Karpas-422 (cell line): ENCODE measurements at regions not wholly inside any gene's neighbourhood (a gene's known extent, or its start where the extent isn't known, plus 50 kb on each side); places are given as distances from the start of the nearest gene placed in this dataset.
"Not testable (repeated sequence)": the region's sequence is repeated elsewhere in the genome, so short reads cannot be mapped to it uniquely, and the experiment has no call there.

ENCODE experiments used
- DNase-seq: peaks from one replicate; pipeline ENCODE4 v3.0.0-alpha.2; 2015
- H2AFZ ChIP-seq: fragments of 200-600 bp; sonication (generic); 2 replicates; pipeline ENCODE4 v1.6.1; 2014; ENCODE audit warnings: antibody characterized with exemption, low read length, mixed read lengths
- H3K27ac ChIP-seq: fragments of 200-600 bp; sonication (generic); 2 replicates; pipeline ENCODE4 v1.5.1; 2014; ENCODE audit warnings: mild to moderate bottlenecking, low read length, moderate library complexity
- H3K27me3 ChIP-seq: fragments of 200-600 bp; sonication (generic); 2 replicates; pipeline ENCODE4 v1.6.1; 2014; ENCODE audit warnings: low read length, mixed read lengths
- H3K36me3 ChIP-seq: fragments of 200-600 bp; sonication (generic); 2 replicates; pipeline ENCODE4 v1.6.1; 2014; ENCODE audit warnings: low read length, mixed read lengths; ENCODE audit not compliant: insufficient read depth
- H3K4me1 ChIP-seq: fragments of 200-600 bp; sonication (generic); 2 replicates; pipeline ENCODE4 v1.6.1; 2014; ENCODE audit warnings: mild to moderate bottlenecking, low read length, mixed read lengths
- H3K4me2 ChIP-seq: fragments of 200-600 bp; sonication (generic); 2 replicates; pipeline ENCODE4 v1.6.1; 2014; ENCODE audit warnings: low read length, low read depth, mild to moderate bottlenecking; ENCODE audit not compliant: poor library complexity, severe bottlenecking
- H3K4me3 ChIP-seq: fragments of 200-600 bp; sonication (generic); 2 replicates; pipeline ENCODE4 v1.5.1; 2014; ENCODE audit warnings: mild to moderate bottlenecking, antibody characterized with exemption, low read length, mixed read lengths
- H3K79me2 ChIP-seq: fragments of 200-600 bp; sonication (generic); 2 replicates; pipeline ENCODE4 v1.6.1; 2014; ENCODE audit warnings: mild to moderate bottlenecking, low read length, mixed read lengths
- H3K9ac ChIP-seq: fragments of 200-600 bp; sonication (generic); 2 replicates; pipeline ENCODE4 v1.6.0; 2014; ENCODE audit warnings: low read length
- H3K9me2 ChIP-seq: fragments of 200-600 bp; sonication (generic), shearing (Covaris generic); replicated peaks from 2 replicates; pipeline ENCODE4 v1.6.0; 2014; ENCODE audit warnings: mild to moderate bottlenecking, low read length, moderate library complexity; ENCODE audit not compliant: insufficient read depth
- H3K9me3 ChIP-seq: fragments of 300-700, 200-600 bp; sonication (generic); 2 replicates; pipeline ENCODE4 v1.6.1; 2014; ENCODE audit warnings: low read length, mixed read lengths
- H4K20me1 ChIP-seq: fragments of 200-600 bp; sonication (generic); 2 replicates; pipeline ENCODE4 v1.6.1; 2014; ENCODE audit warnings: mild to moderate bottlenecking, antibody characterized with exemption, low read length, low read depth; ENCODE audit not compliant: insufficient read depth

GRCh38 chr2:186347472-186347871 is 138.6 kb upstream of the ZC3H15 start:
- H2AFZ ChIP-seq, result no peak overlapping the region
- H3K4me2 ChIP-seq, result no peak overlapping the region
- H3K9me3 ChIP-seq, result peaks cover 4% of the 10 kb centered on the region; the same call in 1 of the 2 replicates
- no peaks in the 10 kb centered on the region for H3K27me3 ChIP-seq
- no peak overlapping the region for H3K4me3 ChIP-seq
- DNase-seq, result no peak
- H4K20me1 ChIP-seq, result no peaks in the 10 kb centered on the region
- H3K27ac ChIP-seq, result no peak overlapping the region
- H3K79me2 ChIP-seq, result no peaks in the 10 kb centered on the region
- H3K4me1 ChIP-seq, result no peaks in the 10 kb centered on the region
- no peaks in the 10 kb centered on the region for H3K36me3 ChIP-seq
- no peaks in the 10 kb centered on the region for H3K9me2 ChIP-seq
- H3K9ac ChIP-seq, result no peak overlapping the region

GRCh38 chr2:186348200-186348599 is 137.9 kb upstream of the ZC3H15 start:
- DNase-seq, result no peak
- H2AFZ ChIP-seq, result no peak overlapping the region
- no peaks in the 10 kb centered on the region for H3K27me3 ChIP-seq
- no peak overlapping the region for H3K4me3 ChIP-seq
- no peak overlapping the region for H3K4me2 ChIP-seq
- no peaks in the 10 kb centered on the region for H4K20me1 ChIP-seq
- no peaks in the 10 kb centered on the region for H3K36me3 ChIP-seq
- no peak overlapping the region for H3K27ac ChIP-seq
- no peaks in the 10 kb centered on the region for H3K9me2 ChIP-seq
- H3K4me1 ChIP-seq, result no peaks in the 10 kb centered on the region
- no peak overlapping the region for H3K9ac ChIP-seq
- H3K79me2 ChIP-seq, result no peaks in the 10 kb centered on the region
- H3K9me3 ChIP-seq, result peaks cover 4% of the 10 kb centered on the region; the same call in 1 of the 2 replicates

GRCh38 chr2:186349508-186349907 is 136.6 kb upstream of the ZC3H15 start:
- no peak overlapping the region for H3K4me2 ChIP-seq
- H3K36me3 ChIP-seq, result no peaks in the 10 kb centered on the region
- no peak overlapping the region for H2AFZ ChIP-seq
- H3K4me3 ChIP-seq, result no peak overlapping the region
- H3K79me2 ChIP-seq, result no peaks in the 10 kb centered on the region
- H4K20me1 ChIP-seq, result no peaks in the 10 kb centered on the region
- peaks cover 4% of the 10 kb centered on the region; the same call in 1 of the 2 replicates for H3K9me3 ChIP-seq
- no peaks in the 10 kb centered on the region for H3K9me2 ChIP-seq
- no peaks in the 10 kb centered on the region for H3K4me1 ChIP-seq
- H3K9ac ChIP-seq, result no peak overlapping the region
- H3K27ac ChIP-seq, result no peak overlapping the region
- no peaks in the 10 kb centered on the region for H3K27me3 ChIP-seq
- DNase-seq, result no peak

GRCh38 chr2:186354160-186354559 is 131.9 kb upstream of the ZC3H15 start:
- not testable (repeated sequence) for DNase-seq, H3K4me1 ChIP-seq, H3K27ac ChIP-seq, H3K4me2 ChIP-seq, H3K36me3 ChIP-seq, H3K79me2 ChIP-seq, H2AFZ ChIP-seq, H3K27me3 ChIP-seq, H3K4me3 ChIP-seq, H4K20me1 ChIP-seq, H3K9ac ChIP-seq, H3K9me2 ChIP-seq
- peaks cover 12% of the 10 kb centered on the region for H3K9me3 ChIP-seq

GRCh38 chr2:186365406-186365805 is 120.7 kb upstream of the ZC3H15 start:
- Histone ChIP-seq H3K4me3 (no peak overlapping the region), H3K9ac (no peak overlapping the region), H3K4me2 (no peak overlapping the region), H3K79me2 (no peaks in the 10 kb centered on the region), H4K20me1 (no peaks in the 10 kb centered on the region), H3K9me2 (no peaks in the 10 kb centered on the region), H3K36me3 (no peaks in the 10 kb centered on the region), H3K27me3 (no peaks in the 10 kb centered on the region), H3K9me3 (no peaks in the 10 kb centered on the region), H2AFZ (no peak overlapping the region), H3K4me1 (no peaks in the 10 kb centered on the region), H3K27ac (no peak overlapping the region)
- DNase-seq, result no peak

- H3K9ac ChIP-seq, result no peak overlapping the region
- no peak overlapping the region for H3K27ac ChIP-seq
- H3K79me2 ChIP-seq, result no peaks in the 10 kb centered on the region
- H3K36me3 ChIP-seq, result no peaks in the 10 kb centered on the region
- H3K9me3 ChIP-seq, result peaks cover 21% of the 10 kb centered on the region
- H3K9me2 ChIP-seq, result no peaks in the 10 kb centered on the region
- no peaks in the 10 kb centered on the region for H4K20me1 ChIP-seq
- H3K4me2 ChIP-seq, result no peak overlapping the region
- no peak overlapping the region for H3K4me3 ChIP-seq
- no peaks in the 10 kb centered on the region for H3K4me1 ChIP-seq
- H3K27me3 ChIP-seq, result no peaks in the 10 kb centered on the region
- H2AFZ ChIP-seq, result no peak overlapping the region
- no peak for DNase-seq
Measured at GRCh38 chr2:186379052-186379451, 107.0 kb upstream of the ZC3H15 start.

GRCh38 chr2:186380805-186381204 is 105.3 kb upstream of the ZC3H15 start:
- DNase-seq, result no peak
- no peak overlapping the region for H3K4me3 ChIP-seq
- no peak overlapping the region for H3K27ac ChIP-seq
- no peaks in the 10 kb centered on the region for H3K4me1 ChIP-seq
- H3K9me3 ChIP-seq, result peaks cover 18% of the 10 kb centered on the region
- H3K79me2 ChIP-seq, result no peaks in the 10 kb centered on the region
- no peak overlapping the region for H3K4me2 ChIP-seq
- no peaks in the 10 kb centered on the region for H3K36me3 ChIP-seq
- H3K9ac ChIP-seq, result no peak overlapping the region
- H2AFZ ChIP-seq, result no peak overlapping the region
- H3K27me3 ChIP-seq, result no peaks in the 10 kb centered on the region
- no peaks in the 10 kb centered on the region for H4K20me1 ChIP-seq
- H3K9me2 ChIP-seq, result no peaks in the 10 kb centered on the region

- Histone ChIP-seq H3K4me1 (no peaks in the 10 kb centered on the region), H3K9ac (no peak overlapping the region), H3K27ac (no peak overlapping the region), H3K4me2 (no peak overlapping the region), H3K9me3 (peaks cover 18% of the 10 kb centered on the region), H3K79me2 (no peaks in the 10 kb centered on the region), H3K27me3 (no peaks in the 10 kb centered on the region), H2AFZ (no peak overlapping the region), H3K36me3 (no peaks in the 10 kb centered on the region), H4K20me1 (no peaks in the 10 kb centered on the region), H3K9me2 (no peaks in the 10 kb centered on the region), H3K4me3 (no peak overlapping the region)
- DNase-seq, result no peak
Measured at GRCh38 chr2:186381573-186381972, 104.5 kb upstream of the ZC3H15 start.

- H3K36me3 ChIP-seq, result no peaks in the 10 kb centered on the region
- no peak overlapping the region for H3K4me2 ChIP-seq
- no peaks in the 10 kb centered on the region for H3K9me2 ChIP-seq
- H3K27me3 ChIP-seq, result no peaks in the 10 kb centered on the region
- H4K20me1 ChIP-seq, result no peaks in the 10 kb centered on the region
- no peak for DNase-seq
- peaks cover 18% of the 10 kb centered on the region for H3K9me3 ChIP-seq
- no peaks in the 10 kb centered on the region for H3K79me2 ChIP-seq
- H3K9ac ChIP-seq, result no peak overlapping the region
- no peak overlapping the region for H3K27ac ChIP-seq
- H2AFZ ChIP-seq, result no peak overlapping the region
- H3K4me3 ChIP-seq, result no peak overlapping the region
- H3K4me1 ChIP-seq, result no peaks in the 10 kb centered on the region
Measured at GRCh38 chr2:186382932-186383331, 103.1 kb upstream of the ZC3H15 start.
